ENCODE measurements at regions not wholly inside any gene's neighbourhood (a gene's known extent, or its start where the extent isn't known, plus 50 kb on each side); places are given as distances from the start of the nearest gene placed in this dataset.

GRCh38 chr11:95541715-95542114 lies 247.9 kb downstream of the FAM76B start:
- 91 to 97% methylated on average over 4 of the region's 4 CpGs for WGBS, 2 donors
- no peak overlapping the region for H3K4me3 ChIP-seq (ENCODE audit: low read depth, poor library complexity, severe bottlenecking)
- TF ChIP-seq CTCF (IDR thresholded peaks at IDR 0.05) (no peak), POLR2A (IDR thresholded peaks at IDR 0.05) (no peak)
- no peak for DNase-seq (ENCODE audit: low spot score in 2 of 2)
- intact Hi-C loops (cut with DNase I; ENCODE audit: low total_unique reads): no loop called here

GRCh38 chr11:95536047-95536690 lies 253.4 kb downstream of the FAM76B start:
- DNase-seq (ENCODE audit: low spot score in 2 of 2): no peak
- intact Hi-C loops (cut with DNase I; ENCODE audit: low total_unique reads): no loop called here
- H3K4me3 ChIP-seq (ENCODE audit: low read depth, poor library complexity, severe bottlenecking): no peak overlapping the region
- 81 to 86% methylated on average over 3 of the region's 3 CpGs for WGBS, 2 donors
- no peak for TF ChIP-seq POLR2A (IDR thresholded peaks at IDR 0.05)
- TF ChIP-seq CTCF (IDR thresholded peaks at IDR 0.05): no peak

GRCh38 chr11:95534809-95535208 lies 254.8 kb downstream of the FAM76B start:
- TF ChIP-seq POLR2A (IDR thresholded peaks at IDR 0.05): no peak
- TF ChIP-seq CTCF (IDR thresholded peaks at IDR 0.05): no peak
- intact Hi-C loops (cut with DNase I; ENCODE audit: low total_unique reads): no loop called here
- no peak overlapping the region for H3K4me3 ChIP-seq (ENCODE audit: low read depth, poor library complexity, severe bottlenecking)
- no peak for DNase-seq (ENCODE audit: low spot score in 2 of 2)

GRCh38 chr11:95534226-95534625 lies 255.4 kb downstream of the FAM76B start:
- TF ChIP-seq CTCF (IDR thresholded peaks at IDR 0.05): no peak
- no peak for TF ChIP-seq POLR2A (IDR thresholded peaks at IDR 0.05)
- H3K4me3 ChIP-seq (ENCODE audit: low read depth, poor library complexity, severe bottlenecking): no peak overlapping the region
- intact Hi-C loops (cut with DNase I; ENCODE audit: low total_unique reads): no loop called here
- WGBS, 2 donors: 81 to 89% methylated on average over 1 of the region's 1 CpG
- no peak for DNase-seq (ENCODE audit: low spot score in 2 of 2)

- 63 to 74% methylated on average over 3 of the region's 3 CpGs for WGBS, 2 donors
- no peak overlapping the region for H3K4me3 ChIP-seq (ENCODE audit: low read depth, poor library complexity, severe bottlenecking)
- TF ChIP-seq POLR2A (IDR thresholded peaks at IDR 0.05) (no peak), CTCF (IDR thresholded peaks at IDR 0.05) (no peak)
- intact Hi-C loops (cut with DNase I; ENCODE audit: low total_unique reads): no loop called here
- DNase-seq (ENCODE audit: low spot score in 2 of 2): no peak
Observed at GRCh38 chr11:95531116-95531515, 258.5 kb downstream of the FAM76B start.

All from lower leg skin (tissue), 4 donors.